ENCODE measurements at regions not wholly inside any gene's neighbourhood (a gene's known extent, or its start where the extent isn't known, plus 50 kb on each side); places are given as distances from the start of the nearest gene placed in this dataset.
"Not testable (repeated sequence)": the region's sequence is repeated elsewhere in the genome, so short reads cannot be mapped to it uniquely, and the experiment has no call there.

DNA sequence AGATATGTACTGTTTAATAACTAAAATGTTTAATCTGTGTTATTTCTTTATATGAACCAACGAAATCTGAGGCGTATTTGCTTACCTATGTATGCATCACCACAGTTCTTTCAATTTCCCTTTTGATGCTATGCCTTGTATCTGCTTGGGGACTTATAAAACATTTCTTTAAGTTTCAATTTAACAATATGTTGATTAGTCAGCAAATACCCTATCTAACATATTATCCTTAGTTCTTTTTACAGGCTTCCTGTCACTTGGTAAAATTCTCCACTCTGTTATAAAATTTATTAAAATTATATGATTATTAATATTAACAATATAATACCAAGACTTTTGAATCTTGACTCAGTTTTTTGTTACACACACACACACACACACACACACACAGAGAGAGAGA is 174.3 kb downstream of the CPS1 start:
- DNase-seq (ENCODE audit: low read depth) = no peak

- not testable (repeated sequence) for DNase-seq (ENCODE audit: low read depth)
Measured at GRCh38 chr2:210746826-210747225, 190.4 kb downstream of the CPS1 start.

DNA sequence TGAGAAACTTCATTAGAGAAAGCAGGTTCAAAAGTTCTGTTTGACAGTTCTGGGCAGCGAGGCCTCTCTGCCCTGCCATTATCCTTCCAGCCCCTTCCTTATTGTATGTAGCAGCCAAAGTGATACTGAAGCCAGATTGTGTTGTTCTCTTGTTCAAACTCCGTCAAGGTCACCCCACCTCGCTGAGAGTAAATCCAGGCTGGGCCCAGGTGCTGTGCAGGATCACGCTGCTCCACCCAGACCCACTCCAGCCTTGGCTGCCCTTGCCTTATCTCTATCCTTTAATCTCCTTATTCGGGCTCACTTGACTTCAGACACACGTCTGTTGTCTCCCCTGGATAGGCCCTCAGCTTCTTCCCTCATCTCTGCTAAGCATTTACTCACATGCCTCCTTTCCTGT is 196.1 kb downstream of the CPS1 start:
- no peak for DNase-seq (ENCODE audit: low read depth)

DNA sequence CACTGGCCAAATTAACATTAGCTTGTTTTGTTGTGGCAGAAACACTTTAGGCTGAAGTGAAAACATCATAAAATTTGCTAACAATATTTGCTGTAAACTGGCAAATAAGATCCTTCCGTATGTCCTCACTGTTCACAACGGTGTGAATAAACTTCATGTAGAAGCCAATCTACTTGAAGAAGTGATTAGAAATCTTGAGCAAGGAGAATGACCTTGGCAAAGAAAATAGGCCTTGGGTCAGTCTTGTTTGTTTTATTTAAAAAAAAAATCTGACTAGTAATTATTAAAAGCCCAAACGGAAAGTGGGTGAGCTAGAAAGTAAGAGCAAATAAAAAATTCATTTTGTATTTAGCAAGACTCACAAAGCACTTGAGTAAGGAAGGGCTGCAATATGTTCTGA is 197.0 kb downstream of the CPS1 start:
- no peak for DNase-seq (ENCODE audit: low read depth)

DNA sequence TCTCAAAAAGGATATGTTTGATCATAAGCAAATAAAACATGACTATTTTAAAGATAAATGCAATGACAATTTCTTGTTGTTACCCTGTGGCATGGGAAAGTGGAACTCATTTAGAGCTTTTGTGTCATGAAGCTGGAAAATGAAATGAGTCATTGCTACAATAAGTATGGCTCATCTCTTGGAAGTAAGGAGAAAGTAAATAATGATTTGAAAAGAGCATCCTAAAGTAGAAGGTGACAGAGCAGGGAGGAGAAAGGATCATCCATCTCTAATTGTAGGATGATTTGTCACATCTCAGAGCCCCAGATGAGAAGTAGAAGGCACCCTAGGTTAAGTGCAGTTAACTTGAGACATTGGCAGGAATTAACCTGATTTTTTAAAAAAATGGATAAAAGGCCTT is 200.5 kb downstream of the CPS1 start:
- DNase-seq (ENCODE audit: low read depth) = no peak

- no peak for DNase-seq (ENCODE audit: low read depth)
Measured at GRCh38 chr2:210762604-210763588, 206.5 kb downstream of the CPS1 start.

DNA sequence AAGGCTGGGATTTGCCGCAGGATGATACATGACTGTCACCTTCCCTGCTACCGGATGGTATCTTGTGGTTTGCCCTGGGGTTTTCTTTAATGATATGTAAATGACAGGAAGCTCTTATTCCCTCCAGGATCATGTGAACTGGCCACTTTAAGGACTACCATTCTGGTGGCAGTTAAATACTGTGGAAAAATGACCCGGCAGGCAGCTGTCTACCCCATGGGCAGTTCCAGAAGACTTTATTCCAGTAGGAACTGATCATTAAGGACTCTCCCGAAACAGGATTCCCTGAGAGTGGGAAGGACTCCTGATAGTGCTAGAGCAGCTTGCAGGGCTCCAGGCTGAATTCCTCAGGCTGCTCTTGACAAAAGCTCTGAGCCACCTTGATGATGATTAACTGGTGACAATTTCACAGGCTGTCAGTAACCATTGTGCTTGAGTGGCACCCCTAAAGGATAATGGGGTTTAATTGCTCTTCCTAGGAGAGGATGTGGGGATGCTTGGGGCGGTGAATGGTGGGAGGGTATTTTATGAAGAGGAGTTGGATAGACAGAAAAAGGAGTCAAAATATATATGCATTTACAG is 212.0 kb downstream of the CPS1 start:
- no peak for DNase-seq (ENCODE audit: low read depth)

- no peak for DNase-seq (ENCODE audit: low read depth)
Measured at GRCh38 chr2:210776756-210777155, 220.4 kb downstream of the CPS1 start.

DNA sequence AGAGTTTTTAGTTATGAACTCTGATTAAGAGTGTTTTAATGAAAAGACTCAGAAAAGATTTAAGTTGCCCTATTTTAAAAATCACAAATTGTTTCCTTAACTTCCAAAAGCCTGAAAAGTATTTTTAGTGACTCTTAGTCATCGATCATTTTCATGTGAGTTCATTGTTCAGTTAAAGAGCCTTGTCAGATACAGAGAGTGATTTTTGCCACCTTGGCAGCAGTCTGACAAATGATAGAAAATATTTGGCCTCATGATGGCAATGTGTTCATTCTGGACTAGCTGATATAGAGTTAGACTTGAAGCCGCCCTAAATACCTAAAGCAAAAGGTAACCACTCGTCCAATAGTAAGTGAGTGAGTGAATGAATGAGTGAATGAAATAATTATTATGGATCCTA is 225.8 kb downstream of the CPS1 start:
- no peak for DNase-seq (ENCODE audit: low read depth)

GRCh38 chr2:210787831-210788230 is 231.4 kb downstream of the CPS1 start:
- DNase-seq (ENCODE audit: low read depth) = not testable (repeated sequence)

DNA sequence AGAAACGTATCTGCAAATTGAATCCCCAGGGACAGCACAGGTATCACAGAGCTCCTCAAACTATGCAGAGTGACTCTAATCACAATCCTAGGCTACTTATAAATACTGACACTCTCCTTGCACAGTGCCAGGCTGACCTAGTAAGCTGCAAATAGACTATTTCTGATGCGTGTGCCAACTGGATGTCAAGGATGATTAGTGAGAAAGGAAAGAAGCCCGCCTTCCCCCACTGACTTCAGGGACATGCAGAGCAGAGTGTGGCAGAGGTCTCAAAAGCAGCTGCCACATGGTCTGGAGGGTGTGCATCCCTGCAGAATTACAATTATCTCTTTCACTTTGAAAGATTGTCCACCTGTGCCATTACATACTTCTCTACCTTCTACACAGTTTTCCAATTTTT is 235.6 kb downstream of the CPS1 start:
- DNase-seq (ENCODE audit: low read depth) = no peak

DNA sequence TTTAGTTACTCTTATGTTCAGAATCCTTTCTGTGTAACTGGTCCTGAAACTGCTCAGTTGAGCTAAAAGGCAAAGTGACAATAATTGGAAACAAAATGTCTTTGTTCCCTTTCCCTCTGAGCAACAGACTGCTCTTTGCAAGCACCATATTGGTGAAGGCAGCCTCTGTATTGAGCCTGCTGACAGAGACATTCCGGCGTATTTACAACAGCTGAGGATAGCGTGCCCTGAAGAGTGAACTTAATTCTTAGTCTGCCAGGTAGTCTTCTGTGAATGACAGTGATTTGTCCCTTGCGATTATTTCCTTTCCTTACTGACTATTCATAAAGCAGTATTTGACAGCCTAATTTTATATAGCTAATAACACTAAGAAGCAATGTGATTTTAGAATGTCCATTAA is 239.1 kb downstream of the CPS1 start:
- DNase-seq (ENCODE audit: low read depth) = no peak

DNA sequence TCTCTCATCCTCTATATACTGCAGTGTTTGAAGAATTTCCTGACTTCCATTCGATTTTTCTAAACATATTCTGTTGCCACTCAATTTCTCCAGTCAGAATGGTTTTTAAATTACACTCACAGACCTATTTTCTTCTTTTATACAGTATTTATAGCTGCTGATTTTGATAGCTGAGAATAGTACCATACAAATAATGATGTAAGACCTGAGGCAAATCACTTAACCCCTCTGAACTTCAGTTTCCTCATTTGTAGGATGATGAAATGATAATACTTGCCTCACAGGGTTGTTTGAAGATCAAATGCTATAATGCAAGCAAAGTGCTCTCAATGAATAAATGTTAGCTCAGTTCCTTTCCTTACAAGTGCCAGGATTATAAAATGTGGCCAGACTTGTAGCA is 241.8 kb downstream of the CPS1 start:
- no peak for DNase-seq (ENCODE audit: low read depth)

DNA sequence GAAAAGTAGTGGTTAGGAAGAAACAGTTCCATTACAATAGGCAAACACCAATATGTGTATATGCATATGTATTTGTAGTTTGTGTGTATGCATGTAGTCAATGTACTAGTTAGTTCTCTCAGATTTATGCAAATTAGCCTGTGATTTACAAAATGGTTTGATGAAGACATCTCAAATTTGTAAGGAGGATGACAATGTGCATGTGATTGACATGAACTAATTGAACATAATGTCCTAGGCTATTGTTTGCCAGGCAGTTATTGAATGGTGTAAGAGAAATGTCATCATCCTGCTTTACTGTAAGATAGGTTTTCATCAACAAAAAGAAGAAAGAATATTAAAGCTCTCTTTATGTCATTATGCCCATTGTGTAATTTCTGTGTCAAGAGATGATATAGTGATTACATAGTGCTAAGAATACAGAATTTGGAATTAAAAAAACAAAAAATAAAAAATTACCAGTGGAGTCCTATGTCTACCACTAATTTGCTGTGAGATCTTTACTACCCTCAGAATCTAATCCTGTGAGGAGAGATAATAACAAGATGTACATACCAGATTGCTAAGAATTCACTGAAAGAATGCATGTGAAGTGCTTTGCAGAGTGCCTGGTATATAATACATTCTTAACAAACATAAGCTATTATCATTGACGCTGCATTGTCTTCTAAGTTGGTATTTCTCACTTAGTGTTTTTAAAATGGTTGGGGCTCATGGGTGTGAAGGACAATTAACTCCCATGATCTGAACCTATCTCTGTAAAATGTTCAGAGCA is 258.0 kb downstream of the CPS1 start:
- DNase-seq (ENCODE audit: low read depth) = no peak

- DNase-seq (ENCODE audit: low read depth) = no peak
Measured at GRCh38 chr2:210816769-210817168, 260.4 kb downstream of the CPS1 start.

- DNase-seq (ENCODE audit: low read depth) = no peak
Measured at GRCh38 chr2:210818473-210818872, 262.1 kb downstream of the CPS1 start.

GRCh38 chr2:210833403-210833802 is 277.0 kb downstream of the CPS1 start:
- DNase-seq (ENCODE audit: low read depth) = no peak

DNA sequence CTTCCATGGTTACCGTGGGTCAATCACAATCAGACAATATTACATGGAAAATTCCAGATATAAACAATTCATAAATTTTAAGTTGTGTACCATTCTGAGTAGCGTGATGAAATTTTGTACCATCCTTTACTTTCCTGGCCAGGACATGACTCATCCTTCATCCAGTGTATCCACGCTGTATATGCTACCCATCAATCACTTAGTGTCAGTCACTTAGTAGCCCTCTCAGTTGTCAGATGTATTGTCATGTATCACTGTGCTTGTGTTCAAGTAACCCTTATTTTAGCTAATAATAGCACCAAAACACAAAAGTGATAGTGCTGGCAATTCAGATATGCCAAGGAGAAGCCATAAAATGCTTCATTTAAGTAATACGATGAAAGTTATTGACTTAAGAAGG is 282.6 kb downstream of the CPS1 start:
- no peak for DNase-seq (ENCODE audit: low read depth)

DNA sequence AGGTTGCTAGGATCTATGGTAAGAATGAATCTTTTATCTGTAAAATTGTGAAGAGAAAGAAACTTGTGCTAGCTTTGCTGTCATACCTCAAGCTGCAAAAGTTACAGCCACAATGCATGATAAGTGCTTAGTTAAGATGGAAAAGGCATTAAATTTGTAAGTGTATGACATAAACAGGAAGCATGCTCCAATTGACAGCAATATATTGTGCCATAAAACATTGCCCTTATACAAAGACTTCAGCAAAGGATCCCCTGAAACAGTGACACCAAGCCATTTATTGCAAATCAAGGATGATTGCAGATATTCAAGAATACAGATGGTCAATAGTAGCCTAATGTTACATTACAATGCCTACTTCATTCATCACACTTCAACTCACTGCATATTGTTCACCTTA is 283.1 kb downstream of the CPS1 start:
- no peak for DNase-seq (ENCODE audit: low read depth)

GRCh38 chr2:210842896-210843295 is 286.5 kb downstream of the CPS1 start:
- DNase-seq (ENCODE audit: low read depth) = no peak

DNA sequence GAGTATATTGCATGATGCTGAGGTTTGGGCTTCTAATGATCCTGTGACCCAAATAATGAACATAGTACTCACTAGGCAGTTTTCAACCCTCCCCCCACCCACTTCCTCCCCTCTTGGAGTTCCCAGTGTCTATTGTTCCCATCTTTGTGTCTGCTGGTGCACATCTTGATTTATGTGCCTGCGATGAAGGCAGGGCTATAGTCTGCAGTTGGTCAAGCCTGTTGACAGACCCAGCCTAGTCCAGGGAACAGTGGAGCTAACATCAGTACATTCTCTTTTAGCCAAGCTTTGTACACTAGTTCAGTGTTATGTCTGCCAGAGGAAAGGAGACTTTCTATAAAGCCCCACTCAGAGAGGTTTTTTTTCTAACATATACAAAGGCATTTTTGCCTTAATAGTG is 287.6 kb downstream of the CPS1 start:
- no peak for DNase-seq (ENCODE audit: low read depth)

DNA sequence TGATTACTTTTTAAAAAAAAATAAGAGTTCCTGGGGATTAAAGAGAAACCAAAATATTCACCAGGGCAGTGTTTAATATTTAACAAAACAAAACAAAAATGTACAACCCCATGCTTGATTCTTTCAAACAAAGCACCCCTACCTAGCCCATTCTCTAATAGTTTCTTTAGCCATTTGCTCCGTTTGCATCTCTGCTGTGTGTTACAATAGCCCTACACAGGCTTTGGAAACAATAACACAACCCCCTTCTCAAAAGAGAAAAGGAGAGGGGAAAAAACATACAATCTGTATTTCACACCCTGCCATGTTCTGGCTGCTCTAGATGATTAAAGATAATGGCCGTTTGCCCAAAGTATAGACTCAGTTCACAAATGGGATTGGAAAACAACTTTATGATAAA is 302.9 kb downstream of the CPS1 start:
- no peak for DNase-seq (ENCODE audit: low read depth)

DNA sequence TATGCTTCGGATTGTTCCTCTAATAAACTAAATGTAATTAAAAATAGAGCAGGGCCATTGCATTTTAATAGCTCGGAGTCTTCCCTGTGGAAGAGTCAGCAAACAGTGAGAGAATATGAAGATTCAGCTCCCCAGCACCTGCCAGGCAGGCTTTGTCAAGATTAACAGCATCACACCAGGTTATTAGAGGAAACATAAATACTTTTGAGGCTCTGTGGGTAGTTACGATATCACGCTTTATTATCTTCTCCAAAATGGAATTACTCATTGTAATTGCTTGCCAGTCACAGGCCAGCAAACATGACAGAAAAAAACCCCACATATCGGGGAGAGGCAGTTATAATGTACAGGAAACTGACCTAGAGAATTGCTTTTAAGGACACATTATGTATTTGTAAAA is 303.9 kb downstream of the CPS1 start:
- no peak for DNase-seq (ENCODE audit: low read depth)

Measured in fibroblast of the conjunctiva (primary cell).